Fibroblast of gingiva (primary cell): ENCODE measurements at regions not wholly inside any gene's neighbourhood (a gene's known extent, or its start where the extent isn't known, plus 50 kb on each side); places are given as distances from the start of the nearest gene placed in this dataset.

ENCODE experiments used
- DNase-seq: peaks from one replicate; pipeline ENCODE4 v3.0.0-alpha.2; 2011; ENCODE audit warnings: low read depth

DNA sequence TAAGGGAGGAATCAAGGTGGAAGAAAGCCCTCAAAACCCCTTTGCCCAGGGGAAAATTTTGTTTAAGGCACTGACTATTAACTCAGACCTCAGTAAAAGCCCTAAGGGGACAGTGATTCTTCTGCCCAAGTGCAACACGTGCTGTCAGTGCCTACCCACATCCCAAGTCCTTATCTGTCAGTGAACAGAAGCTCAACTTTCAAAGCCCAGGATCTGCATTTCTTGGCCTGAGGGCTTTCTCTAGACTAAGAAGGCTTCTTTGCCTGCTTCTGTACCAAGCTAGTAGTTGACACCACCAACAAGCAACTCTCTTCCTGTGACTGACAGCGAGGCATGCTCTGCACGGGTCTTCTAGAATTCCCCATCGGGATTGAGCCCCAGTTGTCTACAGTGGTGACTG is 416.0 kb upstream of the SPTLC3 start:
- no peak for DNase-seq

DNA sequence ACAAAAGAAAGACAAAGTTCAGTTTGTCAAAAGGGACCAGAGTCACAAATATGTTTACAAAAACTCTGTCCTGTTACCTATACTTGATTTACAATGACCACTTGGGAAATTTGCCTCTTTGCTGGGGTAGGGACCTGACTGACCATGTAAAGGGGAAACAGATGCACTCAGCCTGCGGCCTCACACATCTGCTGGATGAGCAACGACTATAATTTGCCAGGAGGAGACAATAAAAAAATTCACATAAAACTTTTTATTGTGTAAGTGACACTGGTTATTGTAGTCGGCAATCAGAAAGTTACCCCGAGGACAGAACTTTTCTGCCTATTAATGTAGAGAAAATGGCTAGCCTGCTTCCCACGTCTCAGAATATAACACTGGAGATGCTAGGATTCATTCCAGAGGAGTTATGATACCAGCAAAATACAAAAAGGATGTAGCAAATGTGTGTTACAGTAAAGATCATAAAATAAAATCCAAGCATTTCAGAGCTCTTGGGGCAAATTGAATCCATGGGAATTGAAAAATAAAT is 415.4 kb upstream of the SPTLC3 start:
- no peak for DNase-seq

DNA sequence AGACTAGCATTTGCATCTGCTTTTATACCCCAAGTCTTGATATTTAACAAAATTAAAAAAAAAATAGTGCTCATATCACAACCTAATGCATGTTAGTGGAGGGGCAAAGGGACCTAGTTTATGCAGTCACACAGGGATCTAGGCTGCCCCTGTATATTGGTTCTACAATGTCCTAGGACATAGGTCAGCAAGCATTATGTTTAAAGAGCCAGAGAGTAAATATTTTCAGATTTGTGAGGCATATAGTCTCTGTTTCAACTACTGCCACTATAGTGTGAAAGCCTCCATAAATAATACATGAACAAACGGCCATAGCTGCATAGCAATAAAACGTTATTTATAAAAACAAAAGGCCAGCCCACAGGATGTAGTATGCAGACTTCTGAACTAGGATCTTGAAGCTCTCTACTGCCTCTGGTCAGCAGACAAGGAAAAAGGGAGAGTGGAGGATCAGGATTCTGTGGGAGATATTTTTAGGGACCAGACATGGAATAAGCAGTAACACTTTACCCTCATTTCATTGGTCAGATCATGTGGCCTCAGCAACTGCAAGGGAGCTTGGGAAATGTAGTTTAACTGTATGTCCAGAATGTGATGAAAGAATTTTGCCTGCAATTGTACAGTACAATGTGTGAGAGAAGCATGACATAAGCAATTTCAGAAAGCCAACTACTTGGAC is 414.2 kb upstream of the SPTLC3 start:
- DNase-seq: no peak

DNA sequence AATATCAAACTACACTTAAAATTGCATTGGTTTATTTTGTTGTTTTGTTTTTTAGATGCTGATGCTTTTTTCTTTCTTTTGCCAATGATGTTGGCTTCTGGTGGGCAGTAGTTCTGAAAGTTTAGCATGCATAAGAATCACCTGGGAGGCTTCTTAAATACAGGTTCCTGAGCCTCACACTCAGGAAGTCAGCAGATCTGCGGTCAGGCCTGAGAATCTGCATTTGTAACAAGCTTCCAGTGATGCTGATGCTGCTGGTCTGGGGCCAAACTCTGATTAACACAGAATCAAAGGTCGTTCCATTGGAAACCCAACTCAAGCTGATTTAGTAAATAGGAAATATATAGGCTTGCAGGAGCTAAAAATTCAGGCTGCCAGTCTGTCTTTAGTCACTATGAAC is 412.9 kb upstream of the SPTLC3 start:
- DNase-seq: no peak

DNA sequence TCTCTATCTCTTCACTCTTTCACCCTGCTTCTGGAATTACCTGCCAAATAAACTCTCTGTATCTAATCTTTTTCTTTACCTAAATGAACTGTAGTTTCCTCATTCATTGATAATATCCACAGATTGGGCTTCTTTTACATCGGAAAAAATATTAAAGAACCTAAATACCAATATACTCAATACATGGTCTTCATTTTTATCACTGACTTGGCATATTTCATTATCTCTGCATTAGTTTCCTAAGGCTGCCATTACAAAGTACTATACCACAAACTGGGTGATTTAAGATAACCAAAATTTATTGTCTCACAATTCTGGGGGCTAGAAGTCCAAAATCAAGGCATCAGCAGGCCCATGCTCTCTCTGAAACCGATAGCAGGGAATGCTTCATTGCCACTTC is 411.9 kb upstream of the SPTLC3 start:
- DNase-seq: no peak

DNA sequence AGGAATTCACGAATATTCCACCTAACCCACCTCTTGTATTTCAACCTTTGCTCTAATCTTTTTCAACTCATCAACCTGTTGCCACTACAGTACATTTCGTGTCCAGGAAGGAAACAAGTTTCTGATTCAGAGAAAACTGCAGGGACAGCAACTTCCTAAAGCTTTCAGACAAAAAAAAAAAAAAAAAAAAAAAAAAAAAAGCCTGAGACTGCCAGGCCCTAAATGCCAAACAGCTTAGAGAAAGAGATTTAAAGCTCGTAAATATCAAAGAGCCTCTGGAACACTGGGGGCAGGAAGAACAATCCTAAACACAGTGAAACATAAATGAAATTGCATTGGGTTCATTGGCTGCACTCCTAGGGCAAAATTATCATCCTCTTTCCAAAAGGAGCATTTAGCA is 411.2 kb upstream of the SPTLC3 start:
- DNase-seq: no peak

DNA sequence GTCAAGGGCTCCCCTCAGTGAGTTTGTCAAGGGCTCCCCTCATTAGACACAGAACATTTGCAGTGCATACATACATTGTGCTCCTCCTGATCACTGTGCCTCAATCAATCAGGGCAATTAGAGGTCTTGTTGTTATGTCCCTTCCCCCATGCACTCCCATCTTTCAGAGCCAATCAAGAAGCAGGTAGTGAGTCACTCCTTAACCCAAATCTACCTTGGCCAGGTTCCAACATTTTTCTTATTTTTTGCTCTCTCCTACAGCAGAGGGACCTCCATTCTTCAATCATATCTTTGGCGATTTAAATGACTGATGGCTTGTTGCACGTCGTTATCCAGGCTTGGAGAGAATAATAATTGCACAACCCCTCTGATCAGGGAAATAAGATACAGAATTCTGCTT is 409.9 kb upstream of the SPTLC3 start:
- DNase-seq: no peak

DNA sequence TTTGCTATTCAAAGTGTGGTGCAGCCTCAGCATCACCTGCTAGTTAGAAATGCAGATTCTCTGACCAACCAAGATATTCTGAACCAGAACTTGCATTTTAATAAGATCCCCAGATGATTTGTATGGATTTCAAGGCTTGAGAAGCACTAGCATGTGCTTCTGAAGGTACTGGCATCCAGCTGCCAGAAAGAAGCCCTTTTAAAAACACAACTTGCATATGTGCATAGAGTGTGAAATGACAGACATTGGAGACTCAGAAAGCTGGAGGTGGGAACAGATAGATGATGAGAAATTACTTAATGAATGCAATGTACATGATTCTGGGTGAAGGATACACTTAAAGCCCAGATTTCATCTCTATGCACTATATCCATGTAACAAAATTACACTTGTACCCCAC is 409.3 kb upstream of the SPTLC3 start:
- no peak for DNase-seq

DNA sequence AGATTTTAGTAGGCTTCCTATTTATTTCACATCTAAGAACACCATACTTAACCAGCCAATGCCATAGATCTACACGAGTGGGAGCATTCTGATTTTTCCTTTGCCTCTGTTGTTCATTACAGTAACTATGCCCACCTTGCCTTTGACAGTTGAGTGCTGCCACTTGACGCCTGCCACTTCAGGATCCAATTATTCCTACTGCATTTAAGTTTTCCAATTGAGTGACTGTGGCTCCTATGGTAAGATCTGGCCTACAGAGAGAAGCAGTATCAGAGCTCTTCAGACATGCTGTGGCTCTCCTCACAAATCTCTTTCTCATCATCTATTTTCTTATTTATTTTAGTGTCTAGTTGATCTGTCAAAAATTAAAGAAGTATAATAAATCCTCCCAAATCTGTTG is 403.0 kb upstream of the SPTLC3 start:
- no peak for DNase-seq

DNA sequence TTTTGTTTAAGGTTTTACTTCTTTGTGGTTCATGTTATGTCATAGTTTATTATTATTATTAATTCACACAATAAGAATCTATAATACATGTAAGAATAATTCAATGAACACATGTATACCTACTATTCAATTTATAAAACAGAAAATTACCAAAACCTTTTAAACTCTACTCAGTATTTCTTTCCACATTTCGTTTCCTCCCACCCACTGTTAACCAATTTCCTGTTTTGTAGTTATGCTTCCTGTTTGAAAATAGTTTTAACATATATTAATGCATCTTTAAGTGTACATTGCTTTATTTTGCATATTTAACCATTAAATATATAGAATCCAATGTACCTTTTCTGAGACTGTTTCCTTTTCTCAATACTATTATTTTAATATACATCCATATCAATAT is 397.9 kb upstream of the SPTLC3 start:
- no peak for DNase-seq

DNA sequence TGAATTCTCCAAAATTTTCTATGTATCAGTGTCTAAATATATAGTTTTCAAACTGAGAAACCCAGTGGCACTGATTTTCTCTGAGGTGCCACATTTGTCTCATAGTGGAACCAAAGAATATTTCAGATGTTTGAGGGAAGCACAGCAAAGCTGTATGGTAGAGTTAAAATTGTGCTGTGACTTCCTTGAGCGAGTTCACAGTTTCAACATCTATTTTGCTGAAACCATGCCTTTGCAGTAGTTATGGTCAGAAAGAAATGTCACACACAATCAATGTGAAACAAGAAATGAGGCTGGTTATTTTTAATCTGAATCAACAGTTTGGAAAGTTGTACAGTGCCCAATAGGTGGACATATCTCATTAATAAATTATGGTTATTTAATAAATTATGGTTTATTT is 394.0 kb upstream of the SPTLC3 start:
- no peak for DNase-seq

DNA sequence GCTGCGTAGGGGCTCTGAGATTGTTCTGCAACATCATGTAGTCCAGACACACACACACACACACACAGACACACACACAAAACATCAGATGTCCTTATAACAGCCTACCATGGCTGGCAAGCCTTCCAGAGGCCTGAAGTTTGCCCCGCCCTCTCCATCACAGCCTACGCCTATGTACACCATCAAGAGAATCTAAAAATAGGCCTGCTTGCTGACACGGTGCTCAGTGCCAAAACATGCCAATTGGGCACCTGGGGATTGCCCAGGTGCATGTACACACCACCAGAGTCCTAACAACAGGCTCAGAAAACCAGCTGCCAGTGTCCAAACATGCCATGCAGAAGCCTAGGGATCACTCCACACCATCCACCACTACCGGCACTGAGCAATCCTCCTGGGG is 391.7 kb upstream of the SPTLC3 start:
- DNase-seq: no peak

DNA sequence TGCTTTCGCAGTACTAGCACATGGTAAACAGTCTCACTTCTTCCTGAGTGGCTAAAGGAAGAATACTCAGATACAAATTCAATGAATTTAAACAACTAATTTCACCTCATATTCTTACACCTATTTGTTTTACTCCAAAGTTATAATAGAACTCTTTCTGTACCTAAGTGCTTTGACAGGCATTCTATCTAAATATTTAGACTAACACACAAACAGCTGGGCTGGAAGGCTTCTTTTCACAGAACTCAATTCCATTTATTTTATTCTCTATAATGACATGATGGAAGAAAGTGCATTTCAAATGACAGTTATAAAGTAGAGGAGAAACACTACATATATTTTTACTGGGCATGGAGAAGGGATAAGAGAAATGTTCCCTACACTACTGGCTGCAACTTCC is 384.9 kb upstream of the SPTLC3 start:
- no peak for DNase-seq

DNA sequence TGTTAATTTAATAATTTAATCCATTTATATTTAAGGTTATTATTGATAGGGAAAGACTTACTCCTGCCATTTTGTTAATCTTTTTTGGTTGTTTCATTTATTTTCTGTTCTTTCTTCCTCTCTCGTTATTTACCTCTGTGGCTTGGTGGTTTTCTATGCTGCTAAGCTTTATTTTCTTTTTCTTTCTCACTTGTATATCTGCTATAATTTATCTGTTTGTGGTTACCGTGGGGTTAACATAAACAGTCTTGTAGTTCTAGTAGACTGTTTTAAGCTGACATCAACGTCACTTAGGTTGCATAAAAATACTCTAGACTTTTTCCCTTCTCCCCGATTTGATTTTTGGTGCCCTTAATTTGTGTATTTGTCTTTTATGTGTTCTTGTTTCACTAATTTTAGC is 381.3 kb upstream of the SPTLC3 start:
- no peak for DNase-seq

DNA sequence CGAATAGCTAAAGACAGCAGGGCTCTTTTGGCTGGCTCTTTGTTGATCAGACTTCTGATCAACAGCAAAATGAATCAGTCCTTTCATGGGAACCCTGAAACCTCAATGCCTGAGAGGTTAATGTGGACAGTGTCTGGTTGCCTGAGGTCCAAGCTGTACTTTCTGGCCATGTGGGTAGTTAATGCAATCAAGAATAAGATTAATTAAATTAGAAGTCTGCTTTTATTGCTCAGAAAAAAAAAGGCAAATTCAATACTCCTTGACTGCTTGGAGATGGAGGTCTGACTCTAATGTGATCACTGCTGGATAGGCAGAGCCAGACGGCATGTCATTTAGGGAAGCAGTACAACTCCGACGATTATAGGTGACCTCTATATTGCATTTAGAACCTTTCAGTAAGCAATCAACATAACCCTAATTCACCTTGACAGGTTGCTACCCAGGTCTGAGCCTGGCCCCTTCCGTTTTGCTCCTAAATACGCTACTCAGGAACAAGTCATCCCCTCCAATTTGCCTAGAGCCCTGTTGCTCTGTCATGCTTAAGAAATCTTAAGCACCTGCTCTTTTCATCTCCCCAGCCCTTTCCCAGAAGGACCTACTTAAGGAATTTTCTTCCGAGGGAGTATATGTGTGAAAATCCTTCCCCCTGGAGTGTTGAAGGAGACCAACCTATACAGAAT is 370.0 kb upstream of the SPTLC3 start:
- no peak for DNase-seq

DNA sequence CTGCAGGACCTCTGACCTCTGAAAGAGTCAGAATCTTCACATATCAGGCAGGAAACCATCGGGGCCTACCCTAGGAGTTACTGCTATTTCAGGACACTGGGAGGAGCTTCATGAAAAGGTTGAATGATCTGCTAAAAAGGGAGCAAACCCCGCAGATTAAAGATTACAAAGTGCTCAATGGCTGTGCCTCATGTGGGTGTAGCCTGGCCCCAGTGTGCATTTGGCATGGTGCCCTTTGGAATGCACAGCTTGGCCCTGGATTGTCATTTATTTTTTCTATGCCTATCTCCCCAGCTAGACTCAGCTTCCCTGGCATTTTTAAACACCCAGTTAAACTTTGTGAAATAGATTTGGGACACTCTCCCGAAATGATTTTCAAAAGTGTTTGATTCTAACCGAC is 368.5 kb upstream of the SPTLC3 start:
- DNase-seq: no peak

DNA sequence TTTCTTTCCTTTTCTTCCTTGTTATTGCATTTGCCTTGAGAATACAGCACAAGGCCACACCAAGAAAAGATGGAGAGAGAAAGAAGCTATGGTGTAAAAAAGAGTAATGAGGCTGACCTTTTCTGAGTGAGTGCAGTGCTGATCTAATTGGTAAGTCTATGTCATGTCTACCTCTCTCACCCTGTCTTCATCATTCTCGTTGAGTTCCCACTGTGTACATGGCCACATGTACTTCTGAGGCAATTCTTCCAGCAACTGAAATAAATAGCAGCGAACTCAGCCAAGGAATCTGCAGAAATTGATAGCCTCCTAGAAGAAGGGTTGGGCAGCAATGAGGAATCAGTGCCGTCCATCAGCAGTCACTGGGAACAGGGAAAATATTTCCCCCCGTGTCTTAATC is 367.2 kb upstream of the SPTLC3 start:
- DNase-seq: no peak

DNA sequence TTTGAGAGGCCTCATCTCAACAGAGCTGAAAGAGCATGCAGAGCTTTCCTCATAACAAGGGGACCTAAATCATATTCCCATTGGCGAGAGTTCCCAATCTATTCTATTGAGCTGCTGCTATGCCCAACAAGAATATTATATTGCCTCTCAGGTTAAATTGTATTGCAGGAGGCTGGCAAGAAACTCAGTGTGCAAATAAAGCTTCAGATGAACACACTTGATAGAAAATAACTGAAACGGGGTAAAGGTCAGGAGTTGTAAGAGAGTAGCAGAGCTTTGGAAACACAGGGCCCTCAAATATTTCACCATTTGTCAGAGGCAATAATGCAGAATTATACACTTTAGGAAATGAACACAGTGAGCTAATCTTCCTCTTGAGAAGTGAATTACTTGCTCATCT is 364.3 kb upstream of the SPTLC3 start:
- no peak for DNase-seq

DNA sequence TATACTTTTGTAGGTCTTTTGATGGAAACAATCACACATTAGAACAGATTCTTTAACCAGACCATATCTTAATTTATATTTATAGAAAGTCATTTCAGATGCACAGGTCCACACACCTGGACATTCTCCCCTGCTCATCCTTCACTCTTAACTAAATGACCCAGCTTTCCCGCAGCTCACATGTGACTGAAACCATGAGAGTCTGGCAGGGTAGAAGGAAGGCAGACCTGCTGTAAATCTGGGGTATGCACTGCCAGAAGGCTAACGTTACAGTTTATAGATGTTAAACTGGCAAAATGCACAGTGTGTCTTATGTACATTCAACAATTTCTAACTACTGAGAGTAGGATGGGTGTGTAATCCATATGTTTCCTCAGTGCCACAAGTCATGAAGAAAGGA is 359.5 kb upstream of the SPTLC3 start:
- DNase-seq: no peak

DNA sequence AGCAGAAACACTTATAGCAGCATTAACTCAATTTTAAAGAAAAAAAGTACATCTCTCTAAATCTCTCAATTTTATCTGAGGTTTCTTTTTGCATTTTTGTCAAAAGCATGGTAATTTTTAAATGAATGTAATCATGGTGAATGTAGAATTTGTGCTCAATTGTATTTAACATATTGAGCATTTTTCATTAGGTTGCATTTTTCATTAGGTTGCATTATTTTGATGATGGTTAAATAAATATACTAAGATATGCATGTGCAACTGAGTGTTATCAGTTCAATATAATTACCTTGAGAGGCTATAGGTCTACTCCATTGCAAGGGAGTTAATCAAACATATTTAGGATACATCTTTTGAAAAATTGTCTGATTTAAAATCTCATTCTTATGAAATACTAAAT is 355.1 kb upstream of the SPTLC3 start:
- no peak for DNase-seq

DNA sequence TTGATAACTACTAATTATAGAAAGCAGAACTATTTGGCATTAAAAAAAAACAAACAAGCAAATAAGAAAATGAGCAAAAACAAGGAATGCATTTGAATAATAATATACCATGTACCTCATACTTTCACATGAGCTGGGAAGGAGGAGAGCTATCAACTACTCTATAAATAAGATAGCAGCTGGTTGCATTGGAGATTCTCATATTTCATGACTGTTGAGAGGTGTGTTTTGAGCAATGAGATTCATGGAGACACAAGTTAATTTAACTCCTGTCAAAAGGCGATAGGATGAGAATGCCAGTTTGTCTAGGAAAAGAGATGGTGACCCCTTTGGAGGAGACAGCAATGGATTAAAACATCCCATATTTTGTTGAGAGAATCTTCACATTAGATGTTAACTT is 348.8 kb upstream of the SPTLC3 start:
- DNase-seq: no peak

DNA sequence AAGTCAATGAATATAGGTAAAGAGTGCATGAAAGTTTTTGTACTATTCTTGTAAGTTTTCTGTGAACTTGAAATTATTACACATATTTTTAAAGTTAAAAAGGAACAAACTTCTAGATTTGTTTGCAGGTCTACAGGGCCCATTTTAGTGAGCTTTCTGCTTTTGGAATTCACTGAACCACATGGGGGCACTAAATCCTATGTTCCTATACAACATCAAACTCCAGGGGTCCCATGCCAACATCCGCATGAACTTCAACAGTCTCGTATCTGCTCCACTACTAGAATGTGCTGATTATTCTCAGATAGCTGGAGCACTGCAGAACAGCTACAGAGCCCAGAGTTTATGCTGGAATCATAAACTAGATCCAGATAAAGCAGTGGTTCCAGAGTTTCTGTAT is 347.9 kb upstream of the SPTLC3 start:
- DNase-seq: no peak

DNA sequence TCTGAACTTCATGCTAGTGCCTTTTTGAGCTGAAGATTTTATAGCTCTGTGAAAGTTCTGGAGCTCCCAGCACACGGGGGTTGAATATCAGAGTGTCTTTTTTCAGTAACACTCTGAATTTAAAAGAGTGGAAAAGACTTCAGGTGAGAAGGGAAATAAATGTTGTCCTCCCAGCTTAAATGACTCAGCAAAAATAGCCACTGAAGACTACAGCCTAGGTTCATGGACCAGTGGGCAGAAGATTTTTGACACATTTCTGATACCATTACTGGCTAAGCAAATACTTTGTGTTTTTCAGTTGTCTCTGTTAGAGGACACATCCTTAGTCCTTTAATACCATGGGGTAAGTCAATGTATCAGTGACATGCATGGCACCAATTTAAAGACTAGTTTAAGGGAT is 338.5 kb upstream of the SPTLC3 start:
- DNase-seq: no peak

DNA sequence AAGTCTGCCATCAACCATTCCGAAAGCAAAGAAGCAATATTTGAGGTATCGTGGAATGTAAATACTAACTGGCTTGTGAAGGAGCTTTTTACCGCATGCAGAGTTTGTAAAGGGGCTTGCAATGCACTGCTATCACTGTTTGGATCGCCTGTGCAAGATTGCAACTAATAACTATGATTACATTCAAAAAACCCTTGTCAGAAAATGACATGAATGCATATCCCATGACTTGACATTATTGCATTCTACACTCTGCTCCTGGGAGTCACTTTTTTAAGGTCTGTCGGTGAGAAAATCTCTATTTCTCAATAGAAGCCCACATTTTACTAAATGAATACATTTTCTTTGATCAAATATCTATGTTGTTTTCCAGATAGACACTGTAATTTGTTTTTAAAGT is 335.4 kb upstream of the SPTLC3 start:
- DNase-seq: no peak
